Thoracic aorta (tissue), 2 donors: ENCODE measurements at regions not wholly inside any gene's neighbourhood (a gene's known extent, or its start where the extent isn't known, plus 50 kb on each side); places are given as distances from the start of the nearest gene placed in this dataset.

ENCODE experiments used
- ATAC-seq: fragments of 150-250 bp; one replicate; pipeline ENCODE4 v1.8.0; 2017; ENCODE audit warnings: low read depth; ENCODE audit not compliant: insufficient number of reproducible peaks, low FRiP score
- DNase-seq: peaks from one replicate; pipeline ENCODE4 v3.0.0-alpha.2; 2020; ENCODE audit warnings: low spot score
- H3K27ac ChIP-seq, 2 donors: fragments of 200-600 bp; sonication (generic); 1 replicate in 1 of 2; 2 replicates in 1 of 2; pipeline ENCODE4 v1.5.1; 2016; ENCODE audit warnings: mild to moderate bottlenecking in 2 of 2, moderate library complexity in 2 of 2
- H3K27me3 ChIP-seq: fragments of 200-600 bp; sonication (generic); replicated peaks from 2 replicates; pipeline ENCODE4 v1.6.0; 2016; ENCODE audit warnings: mild to moderate bottlenecking; ENCODE audit not compliant: insufficient read depth
- H3K36me3 ChIP-seq: fragments of 200-600 bp; sonication (generic); one replicate; pipeline ENCODE4 v1.5.1; 2016
- H3K4me1 ChIP-seq, 2 donors: fragments of 200-600 bp; sonication (generic); 1 replicate in 1 of 2; 2 replicates in 1 of 2; pipeline versions ENCODE4 v1.5.1 to v1.6.0; 2016; ENCODE audit warnings: low read depth in 2 of 2, mild to moderate bottlenecking in 1 of 2; ENCODE audit not compliant: control insufficient read depth in 1 of 2
- H3K4me3 ChIP-seq: fragments of 200-600 bp; sonication (generic); 2 replicates; pipeline ENCODE4 v1.5.1; 2016; ENCODE audit warnings: mild to moderate bottlenecking
- H3K9me3 ChIP-seq: fragments of 200-600 bp; sonication (generic); 2 replicates; pipeline ENCODE4 v1.5.1; 2016
- CTCF ChIP-seq: fragments of 200-600 bp; sonication (generic); IDR thresholded peaks from one replicate; pipeline ENCODE4 v1.5.1; 2019; ENCODE audit warnings: antibody characterized with exemption

DNA sequence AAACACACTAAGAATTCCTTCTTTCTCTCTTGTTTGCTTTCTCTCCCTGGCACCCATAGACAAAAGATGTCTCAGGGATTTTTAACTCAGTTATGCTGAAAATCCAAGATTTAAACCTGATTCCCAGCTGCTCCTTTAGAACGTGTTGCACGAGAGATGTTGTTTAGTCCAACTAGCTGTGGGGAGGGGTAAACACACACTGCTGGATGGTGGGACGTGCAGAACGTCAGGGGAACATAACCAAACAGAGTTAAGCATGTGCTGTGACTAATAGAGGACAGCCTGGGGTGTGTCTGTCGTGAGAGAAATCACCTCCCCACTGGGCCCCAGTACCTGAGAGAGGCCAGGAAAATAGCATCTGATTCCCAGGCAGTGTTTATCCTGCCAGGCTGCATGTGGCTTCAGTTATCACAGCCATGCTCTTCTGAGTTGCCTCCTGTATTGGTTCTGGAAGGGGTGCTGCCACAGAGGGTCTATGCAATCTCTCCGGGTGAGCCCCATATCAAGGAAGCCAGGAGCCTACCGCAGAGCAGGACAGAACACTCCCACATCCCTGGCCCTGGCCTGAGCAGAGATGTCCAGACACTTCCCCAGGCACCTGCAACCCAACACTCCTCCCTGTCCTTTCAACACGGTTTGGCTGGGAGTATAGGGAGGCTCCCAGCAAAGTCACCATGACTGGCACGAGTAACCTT lies 112.7 kb upstream of the EGLN3 start:
- DNase-seq (no peak), ATAC-seq (no peak)
- H3K36me3 ChIP-seq, result no peaks in the 10 kb centered on the region
- TF ChIP-seq CTCF, result no peak
- H3K27me3 ChIP-seq, result no peaks in the 10 kb centered on the region
- H3K4me1 ChIP-seq, result peaks cover 6 to 45% of the 10 kb centered on the region in 2 donors
- no peak overlapping the region for H3K4me3 ChIP-seq
- H3K27ac ChIP-seq, result peak overlapping the region; percentile 6 to 32
- H3K9me3 ChIP-seq, result no peaks in the 10 kb centered on the region

DNA sequence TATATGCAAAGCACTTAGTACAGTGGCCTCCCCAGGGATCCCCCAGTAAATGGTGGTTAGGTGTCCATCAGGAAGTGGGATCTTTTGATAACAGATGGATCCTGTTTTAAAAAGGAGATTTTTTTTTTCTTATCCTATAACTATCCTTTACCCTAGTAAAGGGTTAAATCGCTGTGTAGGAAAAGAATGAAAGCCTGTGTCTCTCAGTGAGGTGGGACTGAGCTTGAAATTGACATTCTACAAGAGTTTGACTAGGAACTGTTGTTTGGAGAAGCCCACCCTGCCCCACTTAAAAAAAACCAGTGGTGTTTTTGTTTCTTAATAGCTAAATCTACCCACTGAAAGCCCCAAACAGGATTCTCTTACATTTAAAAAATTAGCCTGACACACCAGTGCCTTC lies 112.2 kb upstream of the EGLN3 start:
- no peaks in the 10 kb centered on the region for H3K27me3 ChIP-seq
- H3K4me1 ChIP-seq, result peaks cover 6 to 45% of the 10 kb centered on the region in 2 donors
- ATAC-seq, result no peak
- H3K4me3 ChIP-seq, result no peak overlapping the region
- H3K9me3 ChIP-seq, result no peaks in the 10 kb centered on the region
- no peak for DNase-seq
- no peaks in the 10 kb centered on the region for H3K36me3 ChIP-seq
- H3K27ac ChIP-seq, result peak overlapping the region in 1 of 2 donors; percentile 32
- no peak for TF ChIP-seq CTCF

DNA sequence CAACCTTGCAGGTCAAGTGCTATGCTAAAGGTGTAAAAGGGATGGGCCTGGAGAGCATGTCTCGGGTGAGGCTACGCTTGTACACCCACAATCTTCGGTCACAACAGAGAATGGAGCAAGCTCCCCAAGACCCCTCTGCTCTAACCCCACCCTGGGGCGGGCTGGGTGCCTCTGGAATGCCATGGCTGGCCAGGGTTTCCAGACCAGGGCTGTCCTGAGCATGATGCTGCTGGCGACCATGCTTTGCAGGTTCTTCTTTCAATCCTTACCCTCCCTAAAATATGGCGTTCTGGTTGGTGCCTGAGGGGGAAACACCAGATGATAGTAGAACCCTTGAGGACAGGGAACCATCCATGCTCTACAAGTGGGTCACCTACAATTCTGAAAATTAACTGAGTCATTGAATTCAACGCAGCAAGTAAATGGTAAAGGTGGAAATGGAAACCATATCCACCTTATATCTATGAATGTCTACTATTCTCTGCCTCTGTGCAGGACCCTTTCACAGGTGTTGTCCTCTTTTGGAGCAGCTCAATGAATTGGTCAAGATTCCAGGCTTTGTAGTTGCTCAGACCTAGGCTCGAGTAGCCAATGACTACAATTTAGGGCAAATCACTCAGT lies 111.6 kb upstream of the EGLN3 start:
- Histone ChIP-seq H3K36me3 (no peaks in the 10 kb centered on the region), H3K27ac (peak overlapping the region in 1 of 2 donors; percentile 32), H3K4me1 (peaks cover 6 to 45% of the 10 kb centered on the region in 2 donors), H3K4me3 (no peak overlapping the region), H3K9me3 (no peaks in the 10 kb centered on the region), H3K27me3 (no peaks in the 10 kb centered on the region)
- TF ChIP-seq CTCF, result no peak
- no peak for DNase-seq
- no peak for ATAC-seq

DNA sequence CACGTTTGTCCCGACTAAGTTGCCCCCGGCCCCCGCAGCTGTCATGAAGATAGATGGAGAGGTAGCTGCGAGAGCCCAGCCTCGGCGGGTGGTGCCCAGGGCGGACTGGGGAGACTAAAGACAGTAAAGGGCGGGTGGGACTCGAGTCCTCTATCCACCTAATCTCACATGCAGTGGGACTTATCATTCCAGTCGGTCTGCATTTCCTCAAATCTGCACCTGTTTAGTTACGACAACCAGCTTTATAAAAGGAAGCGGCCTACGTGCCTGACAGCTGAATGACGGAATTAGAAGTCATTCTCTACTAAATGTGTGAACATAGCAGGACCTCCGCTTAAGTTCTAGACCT lies 109.8 kb upstream of the EGLN3 start:
- no peak for TF ChIP-seq CTCF
- peaks cover 6 to 34% of the 10 kb centered on the region in 2 donors for H3K4me1 ChIP-seq
- ATAC-seq (no peak), DNase-seq (no peak)
- no peaks in the 10 kb centered on the region for H3K27me3 ChIP-seq
- H3K27ac ChIP-seq, result peak overlapping the region; percentile 87 to 90
- H3K36me3 ChIP-seq, result no peaks in the 10 kb centered on the region
- no peaks in the 10 kb centered on the region for H3K9me3 ChIP-seq
- peak overlapping the region; percentile 76 for H3K4me3 ChIP-seq

DNA sequence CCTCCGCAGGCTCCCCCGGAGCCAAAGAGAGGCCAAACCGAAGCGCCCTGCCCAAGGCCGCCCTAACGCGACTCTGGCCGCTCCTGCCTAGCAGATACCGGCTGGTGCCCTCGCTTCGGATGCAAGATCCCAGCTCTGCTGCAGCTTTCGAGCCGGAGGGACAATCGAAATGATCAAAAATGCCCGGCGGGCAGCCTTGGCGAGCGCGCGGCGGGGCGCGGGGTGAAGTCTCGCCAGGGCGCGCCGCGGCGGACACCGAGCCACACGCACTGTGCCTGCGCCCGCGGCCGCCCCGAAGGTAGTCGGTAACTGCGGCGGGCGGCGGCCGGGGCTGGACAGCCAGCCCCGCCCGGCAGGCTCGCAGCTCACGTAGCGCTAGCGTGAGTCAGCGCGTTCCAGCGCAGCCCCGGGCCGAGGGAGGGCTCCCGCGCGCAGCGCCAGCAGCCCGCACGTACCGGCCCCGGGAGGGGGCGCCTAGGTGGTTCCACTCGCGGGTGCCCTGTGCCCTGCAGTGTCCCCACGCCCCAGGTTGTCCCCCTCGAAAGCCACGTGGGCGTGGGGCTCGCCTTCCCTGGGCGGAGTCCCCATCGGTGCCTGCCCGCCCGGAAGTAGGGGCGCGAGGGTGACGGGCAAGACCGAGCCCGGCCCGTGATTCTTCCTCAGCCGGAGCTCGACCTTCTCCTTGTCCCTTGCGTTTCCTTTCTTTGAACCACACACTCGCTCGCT lies 109.2 kb upstream of the EGLN3 start:
- H3K27ac ChIP-seq, result peak overlapping the region; percentile 87 to 90
- peak; percentile 34 for TF ChIP-seq CTCF
- H3K36me3 ChIP-seq, result no peaks in the 10 kb centered on the region
- peak overlapping the region; percentile 76 for H3K4me3 ChIP-seq
- peaks cover 6 to 29% of the 10 kb centered on the region in 2 donors for H3K4me1 ChIP-seq
- H3K9me3 ChIP-seq, result no peaks in the 10 kb centered on the region
- DNase-seq (peak; percentile 21), ATAC-seq (peak; percentile 87)
- no peaks in the 10 kb centered on the region for H3K27me3 ChIP-seq
